GM18499 (cell line): ENCODE measurements at regions not wholly inside any gene's neighbourhood (a gene's known extent, or its start where the extent isn't known, plus 50 kb on each side); places are given as distances from the start of the nearest gene placed in this dataset.

ENCODE experiments used
- ATAC-seq: cut with Tn5 transposase; IDR thresholded peaks from one replicate; pipeline ENCODE4 v1.9.1; 2021; ENCODE audit warnings: moderate number of reproducible peaks; ENCODE audit not compliant: insufficient read depth, unreplicated experiment

- ATAC-seq = peak; percentile 63
Measured at GRCh38 chr4:159435561-159436023, 332.7 kb downstream of the RAPGEF2 start.

- no peak for ATAC-seq
Measured at GRCh38 chr4:159443975-159444374, 341.1 kb downstream of the RAPGEF2 start.

GRCh38 chr4:159444678-159445077 lies 341.8 kb downstream of the RAPGEF2 start:
- ATAC-seq = no peak

- no peak for ATAC-seq
Measured at GRCh38 chr4:159445692-159446091, 342.8 kb downstream of the RAPGEF2 start.

- peak; percentile 97 for ATAC-seq
Measured at GRCh38 chr4:159446266-159446976, 343.5 kb downstream of the RAPGEF2 start.

- no peak for ATAC-seq
Measured at GRCh38 chr4:159447296-159447695, 344.4 kb downstream of the RAPGEF2 start.

GRCh38 chr4:159451006-159451405 lies 348.1 kb downstream of the RAPGEF2 start:
- no peak for ATAC-seq

GRCh38 chr4:159455675-159456237 lies 352.9 kb downstream of the RAPGEF2 start:
- no peak for ATAC-seq

- ATAC-seq = no peak
Measured at GRCh38 chr4:159460371-159460770, 357.5 kb downstream of the RAPGEF2 start.

- no peak for ATAC-seq
Measured at GRCh38 chr4:159463235-159463634, 360.4 kb downstream of the RAPGEF2 start.

GRCh38 chr4:159464302-159464701 lies 361.4 kb downstream of the RAPGEF2 start:
- no peak for ATAC-seq

- no peak for ATAC-seq
Measured at GRCh38 chr4:159476886-159477285, 374.0 kb downstream of the RAPGEF2 start.

GRCh38 chr4:159480826-159481225 lies 377.9 kb downstream of the RAPGEF2 start:
- no peak for ATAC-seq

- no peak for ATAC-seq
Measured at GRCh38 chr4:159481936-159482335, 379.1 kb downstream of the RAPGEF2 start.

- ATAC-seq = no peak
Measured at GRCh38 chr4:159483110-159483781, 380.4 kb downstream of the RAPGEF2 start.

GRCh38 chr4:159483782-159484741 lies 381.2 kb downstream of the RAPGEF2 start:
- no peak for ATAC-seq

GRCh38 chr4:159484864-159485263 lies 382.0 kb downstream of the RAPGEF2 start:
- no peak for ATAC-seq

- ATAC-seq = peak; percentile 94
Measured at GRCh38 chr4:159487284-159487747, 384.4 kb downstream of the RAPGEF2 start.

GRCh38 chr4:159489646-159490045 lies 386.8 kb downstream of the RAPGEF2 start:
- no peak for ATAC-seq

- ATAC-seq = no peak
Measured at GRCh38 chr4:159495515-159496236, 392.8 kb downstream of the RAPGEF2 start.
